K562 (cell line): ENCODE measurements at regions not wholly inside any gene's neighbourhood (a gene's known extent, or its start where the extent isn't known, plus 50 kb on each side); places are given as distances from the start of the nearest gene placed in this dataset.
A peak's percentile ranks its signal among the peaks of the same experiment; 100 is the strongest.

Experiments used
- BCL6 ChIP-seq: fragments of 250-450 bp; sonication (Bioruptor Pico); IDR thresholded peaks from 2 replicates; pipeline ENCODE4 v1.4.0; 2020
- BHLHE40 ChIP-seq: IDR thresholded peaks from 2 replicates; pipeline ENCODE4 v1.6.1; 2011; ENCODE audit warnings: low read length, improper control_type of control experiment
- CBFA2T2 ChIP-seq: fragments of 450-650 bp; conservative IDR thresholded peaks from 2 replicates; pipeline ENCODE4 v1.6.1; 2017; ENCODE audit warnings: mild to moderate bottlenecking
- CEBPB ChIP-seq: fragments of 450-650 bp; IDR thresholded peaks from 2 replicates; pipeline ENCODE4 v1.6.1; 2016; ENCODE audit warnings: missing genetic modification characterization, missing compliant biosample characterization
- EP400 ChIP-seq: fragments of 450-650 bp; IDR thresholded peaks from 2 replicates; pipeline ENCODE4 v1.6.1; 2017; ENCODE audit warnings: antibody characterized with exemption, mild to moderate bottlenecking, moderate library complexity
- FOXK1 ChIP-seq: sonication (generic); formaldehyde crosslinking; IDR thresholded peaks from 2 replicates; pipeline ENCODE4 v1.8.0; 2022; ENCODE audit warnings: missing genetic modification reagents, mild to moderate bottlenecking, borderline replicate concordance
- GTF2A2 ChIP-seq: IDR thresholded peaks from 2 replicates; pipeline ENCODE4 v1.6.1; 2016; ENCODE audit warnings: mild to moderate bottlenecking, missing genetic modification characterization, missing compliant biosample characterization
- IRF9 ChIP-seq: fragments of 450-650 bp; IDR thresholded peaks from 2 replicates; pipeline ENCODE4 v1.6.1; 2016; ENCODE audit warnings: missing biosample characterization, missing genetic modification characterization
- LEF1 ChIP-seq: fragments of 450-650 bp; IDR thresholded peaks from 2 replicates; pipeline ENCODE4 v1.6.1; 2016; ENCODE audit warnings: mild to moderate bottlenecking
- MAFG ChIP-seq: fragments of 450-650 bp; conservative IDR thresholded peaks from 2 replicates; pipeline ENCODE4 v1.6.1; 2016; ENCODE audit warnings: missing genetic modification characterization, missing compliant biosample characterization
- MYC ChIP-seq, 2 experiments: fragments of 250-450 bp in 1 of 2; sonication (Bioruptor Pico) in 1 of 2; IDR thresholded peaks; 2 replicates each; pipeline versions ENCODE4 v1.5.1 to v1.6.1; 2012 to 2021; ENCODE audit warnings: low read depth in 2 of 2, borderline replicate concordance in 1 of 2, improper control_type of control experiment in 1 of 2, low read length in 1 of 2, mild to moderate bottlenecking in 1 of 2, moderate library complexity in 1 of 2
- NCOR1 ChIP-seq: fragments of 450-650 bp; IDR thresholded peaks from 2 replicates; pipeline ENCODE4 v1.6.1; 2016; ENCODE audit warnings: mild to moderate bottlenecking, moderate library complexity
- RAD21 ChIP-seq, 2 experiments: fragments of 250-450 bp in 1 of 2; fragments of 450-650 bp in 1 of 2; sonication (Bioruptor Pico) in 1 of 2; formaldehyde crosslinking in 1 of 2; IDR thresholded peaks in 1 of 2; conservative IDR thresholded peaks in 1 of 2; 2 replicates each; pipeline versions ENCODE4 v1.4.0 to v1.8.0; 2020 to 2022; ENCODE audit warnings: mild to moderate bottlenecking in 2 of 2, moderate library complexity in 1 of 2
- RBFOX2 ChIP-seq: fragments of 200-400 bp; formaldehyde crosslinking; IDR thresholded peaks from 2 replicates; pipeline ENCODE4 v1.6.1; 2017; ENCODE audit warnings: low read depth, mild to moderate bottlenecking, low read length, moderate library complexity
- RFX5 ChIP-seq: IDR thresholded peaks from 2 replicates; pipeline ENCODE4 v1.6.1; 2011; ENCODE audit warnings: low read depth, mild to moderate bottlenecking, improper control_type of control experiment, low read length
- SIX5 ChIP-seq, 2 experiments: IDR thresholded peaks; 2 replicates each; pipeline ENCODE4 v1.6.1; 2011; ENCODE audit warnings: low read length in 2 of 2, borderline replicate concordance in 1 of 2, low read depth in 1 of 2, mild to moderate bottlenecking in 1 of 2, moderate library complexity in 1 of 2; ENCODE audit not compliant: insufficient read depth in 1 of 2
- TCF3 ChIP-seq: sonication (generic); formaldehyde crosslinking; IDR thresholded peaks from 2 replicates; pipeline ENCODE4 v1.4.0; 2020; ENCODE audit warnings: mild to moderate bottlenecking, missing genetic modification reagents
- TRIM24 ChIP-seq, 2 experiments: fragments of 450-650 bp; IDR thresholded peaks; 2 replicates each; pipeline ENCODE4 v1.6.1; 2016
- ZFP36 ChIP-seq: fragments of 150-350 bp; IDR thresholded peaks from 2 replicates; pipeline ENCODE4 v1.6.1; 2018; ENCODE audit warnings: low read length, low read depth; ENCODE audit not compliant: partially characterized antibody
- ZNF280B ChIP-seq: fragments of 250-450 bp; sonication (Bioruptor Pico); IDR thresholded peaks from 2 replicates; pipeline ENCODE4 v1.5.1; 2021; ENCODE audit warnings: mild to moderate bottlenecking
- ZNF324 ChIP-seq: fragments of 250-450 bp; sonication (Bioruptor Pico); IDR thresholded peaks from 2 replicates; pipeline ENCODE4 v1.4.0; 2020; ENCODE audit warnings: mild to moderate bottlenecking
- ZNF77 ChIP-seq: fragments of 250-450 bp; sonication (Bioruptor Pico); IDR thresholded peaks from 2 replicates; pipeline ENCODE4 v1.5.0; 2020
- TF ChIP-seq, protein P1 (sequence below): fragments of 250-450 bp; sonication (Bioruptor Pico); IDR thresholded peaks from 2 replicates; pipeline ENCODE4 v1.5.0; 2020; ENCODE audit warnings: mild to moderate bottlenecking, borderline replicate concordance

DNA sequence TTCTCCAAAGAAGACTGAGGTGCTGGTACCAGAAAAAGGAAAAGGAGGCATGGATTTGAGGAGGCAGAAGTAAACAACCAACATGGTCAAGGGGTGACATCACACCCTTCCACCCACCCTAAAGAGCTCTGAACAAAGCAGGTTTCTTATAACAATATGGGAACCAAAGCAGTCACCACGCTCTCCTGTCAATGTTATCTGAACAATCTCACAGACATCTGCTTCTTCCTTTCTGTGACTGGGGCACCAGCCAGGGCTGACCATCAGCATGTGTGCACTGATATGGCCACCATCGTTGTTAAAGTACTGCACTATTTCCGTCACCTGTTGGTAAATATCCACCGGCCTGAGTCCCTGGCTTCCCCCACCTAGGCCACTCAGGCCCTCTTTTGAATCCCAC lies 252.9 kb downstream of the SHQ1 start (continued):
- no peak for TF ChIP-seq LEF1
- no peak for TF ChIP-seq BCL6 (CRISPR knock-in tag)
- no peak for TF ChIP-seq FOXK1 (CRISPR knock-in tag)
- no peak for TF ChIP-seq RFX5
- peak; percentile 58 to 66; a peak in 3 of 4 replicates for TF ChIP-seq TRIM24 (IDR thresholded peaks at IDR 0.05)
- no peak for TF ChIP-seq ZNF77 (CRISPR knock-in tag)
- no peak for TF ChIP-seq ZFP36
- TF ChIP-seq BHLHE40, result 0 out of 2 replicates have a peak, but pooled peaks have one; percentile 40
- TF ChIP-seq ZNF280B (CRISPR knock-in tag), result no peak
- TF ChIP-seq IRF9 (tag), result no peak
- TF ChIP-seq MYC (IDR thresholded peaks at IDR 0.05; ENCODE audit: low read depth, low read length), result peak; percentile 57; the same call in 1 of the 2 replicates
- no peak for TF ChIP-seq MYC (CRISPR knock-in tag; IDR thresholded peaks at IDR 0.05; ENCODE audit: borderline replicate concordance, low read depth)
- TF ChIP-seq TCF3 (CRISPR knock-in tag), result peak; percentile 91
- peak; percentile 89 for TF ChIP-seq CBFA2T2
- TF ChIP-seq EP400, result 0 out of 2 replicates have a peak, but pooled peaks have one; percentile 20
- TF ChIP-seq, protein P1, sequence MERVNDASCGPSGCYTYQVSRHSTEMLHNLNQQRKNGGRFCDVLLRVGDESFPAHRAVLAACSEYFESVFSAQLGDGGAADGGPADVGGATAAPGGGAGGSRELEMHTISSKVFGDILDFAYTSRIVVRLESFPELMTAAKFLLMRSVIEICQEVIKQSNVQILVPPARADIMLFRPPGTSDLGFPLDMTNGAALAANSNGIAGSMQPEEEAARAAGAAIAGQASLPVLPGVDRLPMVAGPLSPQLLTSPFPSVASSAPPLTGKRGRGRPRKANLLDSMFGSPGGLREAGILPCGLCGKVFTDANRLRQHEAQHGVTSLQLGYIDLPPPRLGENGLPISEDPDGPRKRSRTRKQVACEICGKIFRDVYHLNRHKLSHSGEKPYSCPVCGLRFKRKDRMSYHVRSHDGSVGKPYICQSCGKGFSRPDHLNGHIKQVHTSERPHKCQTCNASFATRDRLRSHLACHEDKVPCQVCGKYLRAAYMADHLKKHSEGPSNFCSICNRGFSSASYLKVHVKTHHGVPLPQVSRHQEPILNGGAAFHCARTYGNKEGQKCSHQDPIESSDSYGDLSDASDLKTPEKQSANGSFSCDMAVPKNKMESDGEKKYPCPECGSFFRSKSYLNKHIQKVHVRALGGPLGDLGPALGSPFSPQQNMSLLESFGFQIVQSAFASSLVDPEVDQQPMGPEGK, result no peak
- TF ChIP-seq RAD21 (CRISPR knock-in tag; conservative IDR thresholded peaks at IDR 0.05 in 1 of 2, IDR thresholded peaks at IDR 0.05 in 1 of 2), result no peak
- TF ChIP-seq GTF2A2 (tag), result no peak
- no peak for TF ChIP-seq SIX5 (IDR thresholded peaks at IDR 0.05; ENCODE audit: borderline replicate concordance in 1 of 2, insufficient read depth in 1 of 2, low read depth in 1 of 2, low read length in 2 of 2)
- TF ChIP-seq ZNF324, result no peak
- TF ChIP-seq CEBPB (tag), result no peak
- TF ChIP-seq MAFG (tag), result no peak
- peak; percentile 83 for TF ChIP-seq NCOR1
- TF ChIP-seq RBFOX2, result no peak
